Liver (tissue), 7 donors: ENCODE measurements at regions not wholly inside any gene's neighbourhood (a gene's known extent, or its start where the extent isn't known, plus 50 kb on each side); places are given as distances from the start of the nearest gene placed in this dataset.

Experiments used
- DNase-seq: peaks from one replicate; pipeline ENCODE4 v3.0.0-alpha.2; 2017; ENCODE audit warnings: low spot score
- H3K27ac ChIP-seq, 2 donors: one replicate each; pipeline ENCODE4 v1.7.0; 2013; ENCODE audit warnings: inconsistent platforms in 2 of 2, low read length in 2 of 2, control low read depth in 1 of 2, low read depth in 1 of 2, mild to moderate bottlenecking in 1 of 2
- H3K27me3 ChIP-seq, 4 donors: one replicate each; pipeline versions ENCODE4 v1.6.1 to v1.7.0; 2013; ENCODE audit warnings: low read length in 3 of 4, inconsistent platforms in 1 of 4, mild to moderate bottlenecking in 1 of 4, moderate library complexity in 1 of 4; ENCODE audit not compliant: control insufficient read depth in 4 of 4, insufficient read depth in 4 of 4
- H3K36me3 ChIP-seq, 4 donors: one replicate each; pipeline versions ENCODE4 v1.6.1 to v1.7.0; 2013; ENCODE audit warnings: low read length in 3 of 4, mild to moderate bottlenecking in 3 of 4, low read depth in 1 of 4, moderate library complexity in 1 of 4; ENCODE audit not compliant: control insufficient read depth in 4 of 4, insufficient read depth in 3 of 4
- H3K4me1 ChIP-seq, 4 donors: one replicate each; pipeline versions ENCODE4 v1.6.1 to v1.7.0; 2013; ENCODE audit warnings: low read length in 3 of 4, mild to moderate bottlenecking in 3 of 4, moderate library complexity in 1 of 4; ENCODE audit not compliant: control insufficient read depth in 4 of 4, insufficient read depth in 4 of 4
- H3K4me3 ChIP-seq, 3 donors: one replicate each; pipeline versions ENCODE4 v1.6.1 to v1.7.0; 2013; ENCODE audit warnings: low read length in 3 of 3, control low read depth in 1 of 3, low read depth in 1 of 3, mild to moderate bottlenecking in 1 of 3
- H3K9ac ChIP-seq, 2 donors: one replicate each; pipeline ENCODE4 v1.7.0; 2013; ENCODE audit warnings: low read length in 2 of 2, mild to moderate bottlenecking in 2 of 2, moderate library complexity in 2 of 2, control low read depth in 1 of 2, low read depth in 1 of 2
- H3K9me3 ChIP-seq, 4 donors: one replicate each; pipeline versions ENCODE4 v1.6.1 to v1.7.0; 2013; ENCODE audit warnings: low read length in 3 of 4; ENCODE audit not compliant: control insufficient read depth in 4 of 4
- ATF3 ChIP-seq: IDR thresholded peaks from 2 replicates; pipeline ENCODE4 v1.6.1; 2016; ENCODE audit warnings: antibody characterized with exemption
- EGR1 ChIP-seq, 2 donors: IDR thresholded peaks; 2 replicates each; pipeline ENCODE4 v1.6.1; 2016 to 2018; ENCODE audit warnings: antibody characterized with exemption in 2 of 2, low read depth in 2 of 2
- FOXA2 ChIP-seq: IDR thresholded peaks from 2 replicates; pipeline ENCODE4 v1.6.1; 2016; ENCODE audit warnings: antibody characterized with exemption
- HNF4A ChIP-seq, 2 donors: conservative IDR thresholded peaks; 2 replicates each; pipeline ENCODE4 v1.6.1; 2016; ENCODE audit warnings: antibody characterized with exemption in 2 of 2, mild to moderate bottlenecking in 2 of 2
- RAD21 ChIP-seq, 2 donors: IDR thresholded peaks; 2 replicates each; pipeline ENCODE4 v1.6.1; 2016; ENCODE audit warnings: antibody characterized with exemption in 2 of 2, mild to moderate bottlenecking in 2 of 2
- REST ChIP-seq: IDR thresholded peaks from 2 replicates; pipeline ENCODE4 v1.6.1; 2016; ENCODE audit warnings: antibody characterized with exemption, mild to moderate bottlenecking
- YY1 ChIP-seq: IDR thresholded peaks from 2 replicates; pipeline ENCODE4 v1.6.1; 2016; ENCODE audit warnings: antibody characterized with exemption, mild to moderate bottlenecking
- WGBS: extraction: QIAGEN DNeasy Blood & Tissue Kit; methylation state at CpG from one replicate; pipeline ENCODE4 v1.1.7; 2013; 5-methylcytosine and 5-hydroxymethylcytosine counted together
- TF ChIP-seq, protein P1 (sequence below): IDR thresholded peaks from 2 replicates; pipeline ENCODE4 v1.6.1; 2016; ENCODE audit warnings: antibody characterized with exemption
- donor health status: healthy.
- donor health status: healthy.
- donor health status: healthy.
- donor health status: healthy.

DNA sequence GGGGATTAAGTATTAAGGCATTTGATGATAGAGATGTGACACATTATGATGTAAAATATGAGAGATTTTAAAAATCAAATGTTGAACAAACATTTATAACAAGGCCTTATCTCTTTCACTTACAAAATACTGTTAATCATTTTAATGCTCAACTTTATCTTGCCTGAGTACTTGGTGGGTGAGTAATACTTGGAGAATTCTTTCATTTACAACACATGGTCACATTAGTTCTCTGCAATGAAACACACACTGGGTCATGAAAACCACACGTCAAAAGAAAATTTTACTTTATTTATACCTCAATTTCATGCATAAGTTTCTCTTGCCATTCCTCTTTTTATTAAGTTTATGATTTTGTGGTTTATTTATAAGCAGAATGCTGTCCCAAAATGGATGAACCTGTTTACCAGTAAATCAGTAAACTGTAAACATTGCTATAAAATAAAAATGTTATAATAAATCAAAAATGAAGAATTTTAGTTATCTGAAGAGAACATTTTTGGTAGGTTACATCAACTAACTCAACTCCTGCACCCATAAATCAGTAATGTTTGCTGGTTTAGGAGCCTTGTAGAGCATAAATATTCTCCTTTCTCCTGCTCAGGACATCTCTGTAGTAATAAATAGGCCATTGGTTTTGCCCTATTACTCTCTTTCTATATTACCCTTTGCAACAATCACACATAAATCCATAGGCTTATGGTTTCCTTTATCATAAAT lies 233.5 kb upstream of the NLGN4Y start:
- Histone ChIP-seq H3K27ac (no peak overlapping the region), H3K9ac (no peak overlapping the region), H3K4me1 (no peaks in the 10 kb centered on the region), H3K36me3 (no peaks in the 10 kb centered on the region), H3K27me3 (no peaks in the 10 kb centered on the region), H3K9me3 (no peaks in the 10 kb centered on the region), H3K4me3 (no peak overlapping the region)
- DNase-seq: no peak
- WGBS: 60% methylated on average over 1 of the region's 1 CpG
- TF ChIP-seq, protein P1, sequence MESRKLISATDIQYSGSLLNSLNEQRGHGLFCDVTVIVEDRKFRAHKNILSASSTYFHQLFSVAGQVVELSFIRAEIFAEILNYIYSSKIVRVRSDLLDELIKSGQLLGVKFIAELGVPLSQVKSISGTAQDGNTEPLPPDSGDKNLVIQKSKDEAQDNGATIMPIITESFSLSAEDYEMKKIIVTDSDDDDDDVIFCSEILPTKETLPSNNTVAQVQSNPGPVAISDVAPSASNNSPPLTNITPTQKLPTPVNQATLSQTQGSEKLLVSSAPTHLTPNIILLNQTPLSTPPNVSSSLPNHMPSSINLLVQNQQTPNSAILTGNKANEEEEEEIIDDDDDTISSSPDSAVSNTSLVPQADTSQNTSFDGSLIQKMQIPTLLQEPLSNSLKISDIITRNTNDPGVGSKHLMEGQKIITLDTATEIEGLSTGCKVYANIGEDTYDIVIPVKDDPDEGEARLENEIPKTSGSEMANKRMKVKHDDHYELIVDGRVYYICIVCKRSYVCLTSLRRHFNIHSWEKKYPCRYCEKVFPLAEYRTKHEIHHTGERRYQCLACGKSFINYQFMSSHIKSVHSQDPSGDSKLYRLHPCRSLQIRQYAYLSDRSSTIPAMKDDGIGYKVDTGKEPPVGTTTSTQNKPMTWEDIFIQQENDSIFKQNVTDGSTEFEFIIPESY: no peak
- TF ChIP-seq EGR1 (IDR thresholded peaks at IDR 0.05; ENCODE audit: low read depth in 2 of 2) (no peak), YY1 (no peak), ATF3 (no peak), HNF4A (conservative IDR thresholded peaks at IDR 0.05) (no peak), FOXA2 (no peak), RAD21 (IDR thresholded peaks at IDR 0.05) (no peak)

DNA sequence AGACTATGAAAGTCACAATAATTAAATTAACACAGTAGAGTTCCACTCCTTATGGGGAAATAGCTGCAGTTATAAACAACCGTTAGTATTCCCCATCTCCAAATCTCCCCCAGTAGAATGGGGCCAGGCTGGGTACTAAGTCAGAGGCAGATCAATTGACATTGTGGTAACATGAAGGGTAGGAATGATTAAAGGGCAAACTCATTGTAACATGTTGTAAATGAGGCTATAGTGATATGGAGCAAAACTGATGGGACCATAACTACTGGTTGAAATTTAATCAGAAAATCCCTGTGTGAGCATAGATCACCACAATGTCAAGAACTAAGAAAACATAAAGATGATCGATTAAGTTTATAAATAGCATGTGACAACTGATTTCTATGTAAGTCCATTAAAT lies 231.9 kb upstream of the NLGN4Y start:
- TF ChIP-seq REST: no peak
- TF ChIP-seq, protein P1: no peak
- no peaks in the 10 kb centered on the region for H3K4me1 ChIP-seq
- H3K27me3 ChIP-seq: no peaks in the 10 kb centered on the region
- H3K9me3 ChIP-seq: no peaks in the 10 kb centered on the region
- H3K4me3 ChIP-seq: no peak overlapping the region
- no peak for DNase-seq
- no peak overlapping the region for H3K27ac ChIP-seq
- no peak overlapping the region for H3K9ac ChIP-seq
- WGBS: 89% methylated on average over 2 of the region's 2 CpGs
- H3K36me3 ChIP-seq: no peaks in the 10 kb centered on the region

DNA sequence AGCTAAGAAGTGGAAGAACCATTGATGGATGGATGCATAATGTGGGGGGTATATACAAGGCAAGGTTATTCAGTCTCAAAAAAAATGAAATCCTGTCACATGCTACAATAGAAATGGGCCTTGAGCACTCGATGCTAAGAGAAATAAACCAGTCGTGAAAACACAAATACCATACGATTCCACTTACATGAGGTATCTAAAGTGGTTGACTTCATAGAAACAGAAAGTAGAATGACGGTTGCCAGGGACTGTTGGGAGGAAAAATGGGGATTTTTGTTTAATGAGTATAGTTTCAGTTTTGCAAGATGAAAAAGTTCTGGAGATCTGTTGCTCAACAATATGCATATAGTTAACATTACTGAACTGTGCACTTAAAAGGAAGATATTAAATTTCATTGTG lies 223.6 kb upstream of the NLGN4Y start:
- Histone ChIP-seq H3K36me3 (no peaks in the 10 kb centered on the region), H3K9me3 (no peaks in the 10 kb centered on the region), H3K4me1 (no peaks in the 10 kb centered on the region), H3K4me3 (no peak overlapping the region), H3K27ac (no peak overlapping the region), H3K27me3 (no peaks in the 10 kb centered on the region), H3K9ac (no peak overlapping the region)
- 82% methylated on average over 4 of the region's 4 CpGs for WGBS
- DNase-seq: no peak
- TF ChIP-seq EGR1 (IDR thresholded peaks at IDR 0.05; ENCODE audit: low read depth in 2 of 2): no peak
